KMS-11 (cell line): ENCODE measurements at regions not wholly inside any gene's neighbourhood (a gene's known extent, or its start where the extent isn't known, plus 50 kb on each side); places are given as distances from the start of the nearest gene placed in this dataset.
"Not testable (repeated sequence)": the region's sequence is repeated elsewhere in the genome, so short reads cannot be mapped to it uniquely, and the experiment has no call there.

Experiments
- H2AFZ ChIP-seq: fragments of 200-600 bp; sonication (generic); 2 replicates; pipeline ENCODE4 v1.6.1; 2016; ENCODE audit warnings: antibody characterized with exemption, mixed run types, low read depth
- H3K27ac ChIP-seq: fragments of 200-600 bp; sonication (generic); 2 replicates; pipeline ENCODE4 v1.6.1; 2016; ENCODE audit warnings: mild to moderate bottlenecking, mixed run types
- H3K27me3 ChIP-seq: fragments of 200-600 bp; sonication (generic); 2 replicates; pipeline ENCODE4 v1.6.1; 2017; ENCODE audit warnings: mild to moderate bottlenecking, low read depth, mixed run types, moderate library complexity; ENCODE audit not compliant: insufficient read depth
- H3K36me3 ChIP-seq: fragments of 200-600 bp; sonication (generic); 2 replicates; pipeline ENCODE4 v1.6.1; 2017; ENCODE audit warnings: mild to moderate bottlenecking, mixed run types; ENCODE audit not compliant: insufficient read depth
- H3K4me1 ChIP-seq: fragments of 200-600 bp; sonication (generic); 2 replicates; pipeline ENCODE4 v1.6.1; 2016; ENCODE audit warnings: mild to moderate bottlenecking, low read depth, mixed run types; ENCODE audit not compliant: poor library complexity, severe bottlenecking
- H3K4me2 ChIP-seq: fragments of 200-600 bp; sonication (generic); 2 replicates; pipeline ENCODE4 v1.7.0; 2016; ENCODE audit warnings: mild to moderate bottlenecking, mixed run types
- H3K4me3 ChIP-seq: fragments of 200-600 bp; sonication (generic); IDR thresholded peaks from 2 replicates; pipeline ENCODE4 v1.6.1; 2017; ENCODE audit warnings: low read depth, low read length, mixed read lengths; ENCODE audit not compliant: insufficient read depth
- H3K79me2 ChIP-seq: fragments of 200-600 bp; sonication (generic); 2 replicates; pipeline ENCODE4 v1.6.1; 2016; ENCODE audit warnings: low read depth, mixed run types; ENCODE audit not compliant: insufficient read depth
- H3K9ac ChIP-seq: fragments of 200-600 bp; sonication (generic); 2 replicates; pipeline ENCODE4 v1.6.1; 2016; ENCODE audit warnings: mild to moderate bottlenecking, mixed run types
- H4K20me1 ChIP-seq: fragments of 200-600 bp; sonication (generic); 2 replicates; pipeline ENCODE4 v1.6.1; 2016; ENCODE audit warnings: mild to moderate bottlenecking, mixed run types; ENCODE audit not compliant: insufficient read depth

- not testable (repeated sequence) for H3K79me2 ChIP-seq, H4K20me1 ChIP-seq, H3K9ac ChIP-seq, H3K27me3 ChIP-seq, H3K4me2 ChIP-seq, H3K27ac ChIP-seq, H3K4me3 ChIP-seq, H3K4me1 ChIP-seq, H3K36me3 ChIP-seq, H2AFZ ChIP-seq
These were observed 69.5 kb downstream of the NPIPA7 start for GRCh38 chr16:16448423-16448822.

GRCh38 chr16:16449712-16450237 lies 70.8 kb downstream of the NPIPA7 start:
- H3K27me3 ChIP-seq, H3K36me3 ChIP-seq, H2AFZ ChIP-seq, H3K4me3 ChIP-seq, H4K20me1 ChIP-seq, H3K4me1 ChIP-seq, H3K79me2 ChIP-seq, H3K4me2 ChIP-seq, H3K9ac ChIP-seq, H3K27ac ChIP-seq: not testable (repeated sequence)

- not testable (repeated sequence) for H3K4me1 ChIP-seq, H4K20me1 ChIP-seq, H3K27me3 ChIP-seq, H3K27ac ChIP-seq, H3K9ac ChIP-seq, H3K4me3 ChIP-seq, H3K79me2 ChIP-seq, H3K36me3 ChIP-seq, H2AFZ ChIP-seq, H3K4me2 ChIP-seq
These were observed 72.9 kb downstream of the NPIPA7 start for GRCh38 chr16:16451721-16452410.

GRCh38 chr16:16458579-16458978 lies 79.6 kb downstream of the NPIPA7 start:
- H3K36me3 ChIP-seq, H4K20me1 ChIP-seq, H3K9ac ChIP-seq, H3K79me2 ChIP-seq, H3K27me3 ChIP-seq, H3K4me2 ChIP-seq, H3K4me3 ChIP-seq, H2AFZ ChIP-seq, H3K27ac ChIP-seq, H3K4me1 ChIP-seq: not testable (repeated sequence)

GRCh38 chr16:16463792-16464191 lies 84.9 kb downstream of the NPIPA7 start:
- not testable (repeated sequence) for H3K4me1 ChIP-seq, H4K20me1 ChIP-seq, H3K4me3 ChIP-seq, H3K27ac ChIP-seq, H3K9ac ChIP-seq, H3K36me3 ChIP-seq, H3K79me2 ChIP-seq, H3K4me2 ChIP-seq, H2AFZ ChIP-seq, H3K27me3 ChIP-seq

- not testable (repeated sequence) for H3K4me1 ChIP-seq, H3K79me2 ChIP-seq, H3K4me3 ChIP-seq, H3K4me2 ChIP-seq, H2AFZ ChIP-seq, H3K27me3 ChIP-seq, H3K27ac ChIP-seq, H3K9ac ChIP-seq, H4K20me1 ChIP-seq, H3K36me3 ChIP-seq
These were observed 110.0 kb downstream of the NPIPA7 start for GRCh38 chr16:16488919-16489318.

GRCh38 chr16:16489466-16489865 lies 110.5 kb downstream of the NPIPA7 start:
- not testable (repeated sequence) for H3K4me3 ChIP-seq, H4K20me1 ChIP-seq, H3K36me3 ChIP-seq, H3K27ac ChIP-seq, H2AFZ ChIP-seq, H3K9ac ChIP-seq, H3K4me1 ChIP-seq, H3K4me2 ChIP-seq, H3K79me2 ChIP-seq, H3K27me3 ChIP-seq

GRCh38 chr16:16494114-16494513 lies 115.2 kb downstream of the NPIPA7 start:
- H3K27ac ChIP-seq, H3K9ac ChIP-seq, H3K4me1 ChIP-seq, H3K4me2 ChIP-seq, H3K4me3 ChIP-seq, H4K20me1 ChIP-seq, H2AFZ ChIP-seq, H3K27me3 ChIP-seq, H3K79me2 ChIP-seq, H3K36me3 ChIP-seq: not testable (repeated sequence)

GRCh38 chr16:16494998-16495397 lies 116.1 kb downstream of the NPIPA7 start:
- not testable (repeated sequence) for H3K36me3 ChIP-seq, H2AFZ ChIP-seq, H3K4me2 ChIP-seq, H3K9ac ChIP-seq, H4K20me1 ChIP-seq, H3K4me3 ChIP-seq, H3K27me3 ChIP-seq, H3K79me2 ChIP-seq, H3K4me1 ChIP-seq, H3K27ac ChIP-seq

- not testable (repeated sequence) for H3K9ac ChIP-seq, H3K4me2 ChIP-seq
These were observed 120.9 kb downstream of the NPIPA7 start for GRCh38 chr16:16499875-16500274.

More at GRCh38 chr16:16499875-16500274, 120.9 kb downstream of the NPIPA7 start:
- not testable (repeated sequence) for H3K4me1 ChIP-seq, H3K79me2 ChIP-seq, H4K20me1 ChIP-seq, H2AFZ ChIP-seq, H3K4me3 ChIP-seq, H3K27ac ChIP-seq, H3K36me3 ChIP-seq, H3K27me3 ChIP-seq
